Mucosa of stomach (tissue), 1 donor: ENCODE measurements at regions not wholly inside any gene's neighbourhood (a gene's known extent, or its start where the extent isn't known, plus 50 kb on each side); places are given as distances from the start of the nearest gene placed in this dataset.

ENCODE experiments used
- H3K27me3 ChIP-seq: one replicate; pipeline ENCODE4 v1.7.0; 2013; ENCODE audit warnings: mild to moderate bottlenecking, low read length; ENCODE audit not compliant: control insufficient read depth, insufficient read depth
- H3K36me3 ChIP-seq: one replicate; pipeline ENCODE4 v1.7.0; 2013; ENCODE audit warnings: low read length; ENCODE audit not compliant: control insufficient read depth, insufficient read depth
- H3K4me1 ChIP-seq: one replicate; pipeline ENCODE4 v1.7.0; 2013; ENCODE audit warnings: mild to moderate bottlenecking, low read length; ENCODE audit not compliant: control insufficient read depth, insufficient read depth
- H3K4me3 ChIP-seq: one replicate; pipeline ENCODE4 v1.7.0; 2013; ENCODE audit warnings: low read length
- H3K9ac ChIP-seq: one replicate; pipeline ENCODE4 v1.7.0; 2013; ENCODE audit warnings: mild to moderate bottlenecking, low read length, moderate library complexity
- H3K9me3 ChIP-seq: one replicate; pipeline ENCODE4 v1.7.0; 2013; ENCODE audit warnings: mild to moderate bottlenecking, low read length, moderate library complexity; ENCODE audit not compliant: control insufficient read depth
- donor health status: Pancreatic carcinoma.

DNA sequence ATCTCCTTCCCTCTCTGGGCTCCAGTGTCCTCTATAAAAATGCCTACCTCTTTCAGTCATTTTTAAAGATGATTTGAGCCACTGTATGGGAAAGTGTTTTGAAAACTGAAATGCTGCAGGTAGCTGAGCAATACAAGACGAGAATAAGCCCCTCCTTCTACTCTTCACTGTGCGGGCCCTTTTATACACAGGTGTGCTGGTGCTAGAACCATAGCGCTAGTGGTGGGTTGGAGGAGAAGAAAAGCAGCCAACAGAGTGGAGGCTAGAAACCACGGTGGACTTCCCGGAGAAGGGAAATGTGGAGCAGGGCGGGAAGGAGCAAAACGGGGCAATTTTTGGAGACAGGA is 58.2 kb upstream of the DLX4 start:
- peaks cover 94% of the 10 kb centered on the region for H3K27me3 ChIP-seq
- H3K36me3 ChIP-seq: no peaks in the 10 kb centered on the region
- H3K9me3 ChIP-seq: no peaks in the 10 kb centered on the region
- no peak overlapping the region for H3K4me3 ChIP-seq
- H3K9ac ChIP-seq: no peak overlapping the region
- peaks cover 8% of the 10 kb centered on the region for H3K4me1 ChIP-seq

DNA sequence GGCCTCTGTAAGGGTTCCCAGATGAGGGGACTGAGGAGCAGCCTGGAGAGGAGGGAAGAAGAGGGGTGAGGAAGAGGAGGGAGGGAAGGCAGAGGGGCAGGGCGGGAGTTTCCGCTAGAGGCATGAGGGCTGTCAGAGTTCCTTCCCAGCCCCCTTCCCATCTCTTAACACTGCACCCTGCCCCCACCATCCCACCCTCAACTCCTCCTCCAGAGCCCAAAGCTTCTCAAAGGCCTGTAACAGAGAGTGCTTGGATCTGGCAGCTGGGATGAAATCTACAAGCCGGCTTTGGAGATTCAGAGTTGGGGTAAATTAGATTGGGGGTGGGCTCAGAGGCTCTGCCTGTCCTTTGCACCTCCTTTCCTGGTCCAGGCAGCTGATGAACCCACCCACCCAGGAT is 57.3 kb upstream of the DLX4 start:
- Histone ChIP-seq H3K4me1 (peaks cover 8% of the 10 kb centered on the region), H3K27me3 (peaks cover 97% of the 10 kb centered on the region), H3K9me3 (no peaks in the 10 kb centered on the region), H3K4me3 (no peak overlapping the region), H3K36me3 (no peaks in the 10 kb centered on the region), H3K9ac (no peak overlapping the region)

DNA sequence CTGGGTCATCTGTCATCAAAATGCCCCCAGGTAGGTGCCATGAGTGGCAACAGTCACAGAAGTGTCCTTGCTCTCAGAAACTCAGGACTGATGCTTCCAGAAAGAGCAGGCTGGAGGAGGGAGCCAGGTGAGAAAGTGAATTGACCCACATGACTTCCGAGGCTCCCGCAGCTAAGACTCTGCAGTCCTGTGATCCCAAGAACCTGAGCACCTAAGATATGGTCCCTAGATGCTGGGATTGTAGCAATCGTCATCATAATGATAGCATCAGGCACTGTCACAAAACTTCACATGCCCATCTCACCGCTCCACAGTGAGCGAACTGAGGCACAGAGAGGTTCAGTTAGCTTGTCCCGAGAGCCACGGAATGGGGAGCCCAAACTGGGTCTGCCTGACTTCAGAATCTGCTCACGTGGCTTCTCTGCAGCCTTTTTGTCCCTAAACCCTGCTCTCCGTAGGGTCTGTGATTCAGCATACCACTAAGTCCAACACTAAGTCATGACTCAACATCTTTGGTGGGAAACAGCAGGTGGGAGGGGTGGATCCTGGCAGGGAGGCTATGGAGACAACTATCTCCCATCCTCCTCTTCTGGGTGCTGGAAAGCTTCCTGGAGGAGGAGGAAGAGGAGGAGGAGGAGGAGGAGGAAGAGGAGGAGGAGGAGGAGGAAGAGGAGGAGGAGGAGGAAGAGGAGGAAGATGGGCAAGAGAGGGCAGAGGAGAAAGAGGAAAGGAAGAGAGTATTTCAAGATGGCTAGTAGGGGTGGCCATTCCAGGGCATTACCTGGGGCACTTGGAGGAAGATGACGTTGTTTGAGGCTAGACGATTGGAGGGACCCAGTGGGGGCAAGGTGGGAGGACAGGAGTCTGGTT is 55.5 kb upstream of the DLX4 start:
- no peaks in the 10 kb centered on the region for H3K9me3 ChIP-seq
- no peaks in the 10 kb centered on the region for H3K36me3 ChIP-seq
- no peak overlapping the region for H3K4me3 ChIP-seq
- H3K4me1 ChIP-seq: peaks cover 8% of the 10 kb centered on the region
- no peak overlapping the region for H3K9ac ChIP-seq
- H3K27me3 ChIP-seq: peaks cover 88% of the 10 kb centered on the region

DNA sequence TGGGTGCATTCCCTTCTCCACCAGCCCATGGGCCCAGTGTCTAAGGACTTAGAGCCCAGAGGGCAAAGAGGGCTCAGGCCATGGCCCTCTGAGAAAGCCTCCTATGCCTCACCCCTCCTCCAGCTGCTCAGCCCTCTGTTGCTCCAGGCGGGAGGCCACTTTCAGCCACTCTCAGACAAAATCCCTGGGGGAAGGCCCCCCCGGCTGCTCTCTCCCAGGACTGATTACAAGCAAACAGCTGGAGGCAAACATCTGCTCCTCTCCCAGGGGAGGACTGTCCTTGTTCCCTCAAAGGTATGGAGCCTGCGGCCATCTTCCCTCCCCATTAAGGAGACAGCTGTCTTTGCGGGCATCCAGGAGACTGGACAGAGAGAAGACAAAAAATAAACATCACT is 54.9 kb upstream of the DLX4 start:
- Histone ChIP-seq H3K4me3 (no peak overlapping the region), H3K9ac (no peak overlapping the region), H3K4me1 (peaks cover 8% of the 10 kb centered on the region), H3K27me3 (peaks cover 82% of the 10 kb centered on the region), H3K36me3 (no peaks in the 10 kb centered on the region), H3K9me3 (no peaks in the 10 kb centered on the region)

DNA sequence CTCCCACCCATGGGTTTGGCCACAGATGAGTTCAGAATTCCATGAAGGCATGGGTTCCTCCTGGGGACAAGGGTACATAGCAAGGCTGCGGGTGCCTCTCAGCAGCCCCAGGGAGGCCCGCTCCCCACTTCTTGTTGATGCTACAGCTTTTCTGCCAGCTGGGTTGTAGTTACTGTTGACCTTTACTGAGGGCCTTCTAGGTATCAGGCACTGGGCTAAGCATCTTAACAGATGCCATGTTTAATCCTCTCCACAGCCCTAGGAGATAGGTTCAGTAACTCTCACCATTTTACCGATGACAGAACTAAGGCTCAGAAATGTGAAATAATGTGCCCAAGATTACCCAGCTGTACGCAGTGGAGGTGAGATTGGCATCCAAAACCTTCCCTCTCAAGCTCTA is 54.3 kb upstream of the DLX4 start:
- H3K9ac ChIP-seq: no peak overlapping the region
- H3K27me3 ChIP-seq: peaks cover 76% of the 10 kb centered on the region
- H3K36me3 ChIP-seq: no peaks in the 10 kb centered on the region
- peaks cover 8% of the 10 kb centered on the region for H3K4me1 ChIP-seq
- no peak overlapping the region for H3K4me3 ChIP-seq
- no peaks in the 10 kb centered on the region for H3K9me3 ChIP-seq

DNA sequence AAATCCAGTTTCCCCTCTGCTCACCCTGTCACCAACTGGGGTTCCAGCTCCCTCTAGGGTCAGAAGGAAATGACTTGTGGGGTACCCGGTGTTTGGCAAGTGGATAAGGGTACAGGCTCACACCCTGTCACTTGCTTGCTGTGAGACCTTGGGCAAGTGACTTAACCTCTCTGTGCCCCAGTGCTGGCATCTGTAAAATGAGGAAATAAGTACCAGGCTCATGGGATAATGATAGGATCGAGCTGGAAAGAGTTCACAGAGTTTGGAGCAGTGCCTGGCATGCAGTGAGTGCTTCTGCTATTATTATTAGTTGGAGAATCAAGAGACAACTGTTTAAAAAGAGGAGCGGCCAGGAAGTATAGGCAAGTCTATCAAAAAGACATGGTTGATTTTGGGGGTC is 53.7 kb upstream of the DLX4 start:
- Histone ChIP-seq H3K9me3 (no peaks in the 10 kb centered on the region), H3K9ac (no peak overlapping the region), H3K4me3 (no peak overlapping the region), H3K4me1 (peaks cover 8% of the 10 kb centered on the region), H3K36me3 (no peaks in the 10 kb centered on the region), H3K27me3 (peaks cover 70% of the 10 kb centered on the region)

DNA sequence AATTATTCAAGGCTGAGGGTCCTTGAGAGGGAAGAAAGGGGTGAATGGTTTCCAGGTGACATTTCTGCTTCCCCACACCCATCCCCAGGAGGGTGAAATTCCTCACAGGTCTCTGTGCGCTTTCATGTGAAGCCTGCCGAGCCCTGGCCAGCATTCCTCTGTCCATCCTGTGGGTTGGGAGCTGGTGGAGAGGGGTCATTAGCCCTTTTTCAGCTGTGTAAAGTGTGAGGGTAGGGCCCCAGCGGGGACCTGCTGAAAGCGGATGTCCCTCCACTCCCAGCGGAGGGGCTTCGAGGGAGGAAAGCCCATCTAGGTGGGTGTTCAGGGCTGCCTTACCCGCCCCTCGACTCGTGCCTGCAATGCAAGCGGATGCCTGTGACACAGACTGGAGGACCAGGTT is 53.3 kb upstream of the DLX4 start:
- Histone ChIP-seq H3K36me3 (no peaks in the 10 kb centered on the region), H3K9ac (no peak overlapping the region)

DNA sequence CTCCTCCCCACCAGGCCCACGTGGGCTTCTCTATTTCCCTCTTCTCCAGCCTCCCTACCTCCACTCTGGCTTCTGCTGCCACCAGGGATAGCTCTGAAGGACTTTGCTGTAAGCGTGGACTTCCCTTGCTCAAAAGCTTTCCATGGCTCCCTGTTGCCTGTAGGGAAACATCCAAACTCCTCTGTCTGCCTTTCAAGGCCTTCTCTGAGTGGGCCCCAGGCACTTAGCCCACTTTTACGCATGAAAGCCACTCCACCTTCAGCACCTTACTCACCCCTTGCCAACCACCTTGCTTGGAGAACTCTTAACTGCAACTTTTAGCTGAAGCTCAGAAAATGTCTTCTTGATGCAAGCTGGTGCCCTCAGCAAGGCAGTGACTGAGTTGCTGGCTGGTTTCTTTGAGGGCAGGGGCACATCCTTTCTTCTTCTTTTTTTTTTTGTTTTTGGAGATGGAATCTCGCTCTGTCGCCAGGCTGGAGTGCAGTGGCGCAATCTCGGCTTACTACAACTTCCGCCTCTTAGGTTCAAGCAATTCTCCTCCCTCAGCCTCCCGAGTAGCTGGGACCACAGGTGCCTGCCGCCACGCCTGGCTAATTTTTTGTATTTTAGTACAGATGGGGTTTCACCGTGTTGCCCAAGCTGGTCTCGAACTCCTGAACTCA is 52.0 kb upstream of the DLX4 start:
- H3K9me3 ChIP-seq: no peaks in the 10 kb centered on the region

More for the DNA sequence above, 53.3 kb upstream of the DLX4 start:
- Histone ChIP-seq H3K9me3 (no peaks in the 10 kb centered on the region), H3K4me3 (no peak overlapping the region), H3K27me3 (peaks cover 66% of the 10 kb centered on the region), H3K4me1 (peaks cover 4% of the 10 kb centered on the region)

DNA sequence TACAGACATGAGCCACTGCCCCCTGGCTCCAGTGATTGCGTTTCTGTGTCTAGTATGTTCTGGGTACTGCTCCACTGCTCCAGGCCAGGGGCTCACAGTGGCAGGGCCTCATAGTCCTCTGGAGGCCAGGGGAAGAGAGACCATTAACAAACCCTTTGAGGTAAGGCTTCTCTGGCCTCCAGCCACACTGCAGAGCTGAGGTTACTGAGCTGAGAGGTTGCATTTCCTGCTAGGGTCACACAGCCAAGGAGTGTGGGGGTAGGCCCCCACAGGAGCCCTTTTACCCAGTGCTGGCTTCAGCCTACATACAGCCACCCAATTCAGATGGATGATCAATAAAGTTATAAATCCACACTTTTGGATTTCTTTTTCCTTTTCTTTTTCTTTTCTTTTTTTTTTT is 50.4 kb upstream of the DLX4 start:
- Histone ChIP-seq H3K27me3 (peaks cover 44% of the 10 kb centered on the region), H3K4me1 (no peaks in the 10 kb centered on the region), H3K9ac (no peak overlapping the region)

More for the DNA sequence above, 52.0 kb upstream of the DLX4 start:
- Histone ChIP-seq H3K27me3 (peaks cover 53% of the 10 kb centered on the region), H3K4me1 (no peaks in the 10 kb centered on the region), H3K36me3 (no peaks in the 10 kb centered on the region), H3K4me3 (no peak overlapping the region), H3K9ac (no peak overlapping the region)

More for the DNA sequence above, 50.4 kb upstream of the DLX4 start:
- no peak overlapping the region for H3K4me3 ChIP-seq
- H3K9me3 ChIP-seq: no peaks in the 10 kb centered on the region
- no peaks in the 10 kb centered on the region for H3K36me3 ChIP-seq
